T-helper 17 cell (primary cell): ENCODE measurements at regions not wholly inside any gene's neighbourhood (a gene's known extent, or its start where the extent isn't known, plus 50 kb on each side); places are given as distances from the start of the nearest gene placed in this dataset.

Experiments used
- ATAC-seq: fragments of 150-1000 bp; cut with Tn5 transposase; 2 replicates; pipeline ENCODE4 v1.10.0; 2021; ENCODE audit warnings: mild to moderate bottlenecking, moderate library complexity
- DNase-seq, 3 donors: peaks; one replicate each; pipeline versions ENCODE4 v3.0.0 to v3.0.0-alpha.2; 2020 to 2021
- H3K9me3 ChIP-seq: one replicate; pipeline ENCODE4 v1.7.0; 2013; ENCODE audit warnings: low read length, mild to moderate bottlenecking; ENCODE audit not compliant: control insufficient read depth, poor library complexity, severe bottlenecking
- H3K27ac Mint-ChIP-seq: one replicate; pipeline ENCODE4 v1.8.0; 2022; ENCODE audit warnings: mild to moderate bottlenecking, moderate library complexity, mixed read lengths
- H3K27me3 Mint-ChIP-seq: one replicate; pipeline ENCODE4 v1.8.0; 2022; ENCODE audit warnings: mixed read lengths
- H3K36me3 Mint-ChIP-seq: one replicate; pipeline ENCODE4 v1.8.0; 2022; ENCODE audit warnings: low read depth, mixed read lengths
- H3K4me1 Mint-ChIP-seq: one replicate; pipeline ENCODE4 v1.8.0; 2022; ENCODE audit warnings: mild to moderate bottlenecking, mixed read lengths
- H3K4me3 Mint-ChIP-seq: one replicate; pipeline ENCODE4 v1.8.0; 2022; ENCODE audit warnings: mild to moderate bottlenecking, moderate library complexity, mixed read lengths

DNA sequence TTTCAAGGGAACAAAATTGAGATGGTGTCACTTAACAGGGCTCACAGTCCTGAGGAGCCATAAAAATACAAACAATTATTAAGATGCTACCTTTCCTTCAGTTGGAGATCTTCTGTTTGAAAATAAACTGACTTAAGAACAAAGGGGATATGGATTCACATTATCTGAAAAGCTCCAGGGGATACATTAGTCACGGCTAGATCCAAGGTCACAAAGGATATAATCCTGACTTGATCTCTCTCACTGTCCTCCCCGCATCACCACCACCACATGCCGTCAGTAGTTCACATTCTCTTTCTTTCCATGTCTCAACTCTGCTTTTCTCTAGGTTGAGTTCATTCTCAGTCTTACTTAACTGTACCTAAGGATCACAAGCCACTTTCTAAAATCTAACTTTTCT is 530.4 kb upstream of the MARCKS start:
- DNase-seq, result no peak
- H3K4me1 Mint-ChIP-seq, result no peaks in the 10 kb centered on the region
- H3K27ac Mint-ChIP-seq, result no peak overlapping the region
- no peak for ATAC-seq
- no peak overlapping the region for H3K4me3 Mint-ChIP-seq
- no peaks in the 10 kb centered on the region for H3K36me3 Mint-ChIP-seq
- H3K27me3 Mint-ChIP-seq, result no peaks in the 10 kb centered on the region
- no peaks in the 10 kb centered on the region for H3K9me3 ChIP-seq

DNA sequence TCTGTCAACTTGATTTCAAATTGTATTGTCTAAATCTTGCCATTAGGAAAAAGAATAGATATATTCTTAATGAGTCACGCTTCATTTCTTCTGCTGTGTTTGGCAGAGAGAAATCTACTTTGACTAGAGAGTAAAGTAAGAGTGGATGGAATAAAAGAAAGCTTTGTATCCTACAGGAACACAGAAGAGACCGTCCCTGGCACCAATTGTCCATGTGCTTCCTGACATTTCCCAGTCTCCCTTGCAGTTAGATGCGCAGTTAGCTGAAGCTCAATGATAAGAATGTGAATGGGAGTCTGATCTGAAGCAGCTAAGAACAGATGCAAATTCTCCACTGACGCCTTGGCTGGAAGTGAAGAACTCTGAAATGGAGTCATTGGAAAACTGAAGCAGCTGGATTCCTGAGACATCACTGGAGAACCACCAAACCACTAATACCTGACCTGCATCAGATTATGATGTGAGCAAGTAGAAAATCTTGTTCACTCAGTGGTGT is 528.2 kb upstream of the MARCKS start:
- H3K36me3 Mint-ChIP-seq, result no peaks in the 10 kb centered on the region
- ATAC-seq, result no peak
- no peak overlapping the region for H3K27ac Mint-ChIP-seq
- DNase-seq, result no peak
- peaks cover 4% of the 10 kb centered on the region for H3K27me3 Mint-ChIP-seq
- H3K4me1 Mint-ChIP-seq, result no peaks in the 10 kb centered on the region
- H3K9me3 ChIP-seq, result no peaks in the 10 kb centered on the region
- H3K4me3 Mint-ChIP-seq, result no peak overlapping the region

DNA sequence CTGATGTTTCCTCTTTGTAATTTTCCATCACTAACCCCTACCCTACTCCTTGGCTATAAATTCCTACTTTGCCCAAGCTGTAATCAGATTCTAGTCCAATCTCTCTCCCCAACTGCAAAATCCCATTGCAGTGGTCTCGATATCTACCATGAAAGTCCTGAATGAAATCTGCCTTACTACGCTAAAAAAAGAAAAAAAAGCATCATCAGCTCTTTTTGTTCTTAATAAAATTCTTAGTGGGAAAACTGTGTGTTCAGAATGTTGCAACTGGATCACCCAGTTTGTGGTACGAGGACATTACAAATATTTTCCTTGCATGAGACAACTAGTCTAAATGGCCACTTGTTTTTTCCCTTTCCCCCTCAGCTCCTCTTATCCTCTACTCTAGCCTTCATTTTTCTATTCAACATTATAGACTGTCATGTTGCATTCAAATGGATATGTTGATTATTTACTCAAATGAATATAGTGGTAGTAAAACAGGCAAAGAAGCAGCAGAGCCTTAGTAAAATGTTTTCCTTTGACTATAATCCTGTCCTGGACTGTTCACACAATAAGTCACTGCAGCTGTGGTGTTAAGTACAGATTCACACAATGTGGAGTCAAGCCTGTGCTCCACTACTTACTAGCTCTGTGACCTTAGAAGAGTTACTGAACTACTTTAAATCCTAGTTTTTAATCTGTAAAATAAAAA is 527.1 kb upstream of the MARCKS start:
- H3K36me3 Mint-ChIP-seq, result no peaks in the 10 kb centered on the region
- no peaks in the 10 kb centered on the region for H3K4me1 Mint-ChIP-seq
- H3K9me3 ChIP-seq, result no peaks in the 10 kb centered on the region
- ATAC-seq (no peak), DNase-seq (no peak)
- H3K27me3 Mint-ChIP-seq, result peaks cover 4% of the 10 kb centered on the region
- H3K27ac Mint-ChIP-seq, result no peak overlapping the region
- H3K4me3 Mint-ChIP-seq, result no peak overlapping the region

DNA sequence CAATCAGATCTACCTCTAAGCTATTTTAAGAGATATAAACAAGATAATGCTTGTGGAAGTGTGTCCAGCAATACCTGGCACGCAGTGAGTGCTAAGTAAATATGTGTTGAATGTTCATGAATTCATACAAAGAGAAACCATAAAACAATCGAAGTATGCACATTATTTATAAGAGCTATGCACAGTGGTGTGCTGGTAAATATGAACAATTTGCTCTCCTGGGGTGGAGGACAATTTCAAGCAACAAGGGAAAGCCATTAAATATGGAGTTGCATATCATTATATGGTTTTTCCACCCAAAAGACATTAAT is 526.6 kb upstream of the MARCKS start:
- Mint-ChIP-seq H3K27ac (no peak overlapping the region), H3K4me3 (no peak overlapping the region), H3K27me3 (peaks cover 4% of the 10 kb centered on the region), H3K36me3 (no peaks in the 10 kb centered on the region), H3K4me1 (no peaks in the 10 kb centered on the region)
- DNase-seq (no peak), ATAC-seq (no peak)
- no peaks in the 10 kb centered on the region for H3K9me3 ChIP-seq

DNA sequence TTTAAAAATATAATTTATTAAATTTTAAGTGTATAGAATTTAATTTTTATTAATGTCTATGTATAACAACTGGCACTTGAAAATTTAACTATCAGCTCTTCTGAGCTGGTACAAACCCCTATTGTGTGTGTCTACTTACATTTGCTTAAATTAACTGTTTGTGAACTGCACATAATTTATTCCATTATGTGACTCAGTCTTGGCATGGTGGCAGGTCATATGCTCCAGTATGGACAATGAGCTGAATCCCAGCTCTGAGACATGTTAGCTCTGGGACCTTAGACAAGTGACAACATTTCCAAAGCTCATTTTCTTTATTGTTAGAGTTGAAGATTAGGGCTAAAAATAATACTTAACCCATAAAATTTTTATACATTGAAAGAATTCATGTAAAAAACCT is 526.1 kb upstream of the MARCKS start:
- no peaks in the 10 kb centered on the region for H3K4me1 Mint-ChIP-seq
- H3K36me3 Mint-ChIP-seq, result no peaks in the 10 kb centered on the region
- peaks cover 4% of the 10 kb centered on the region for H3K27me3 Mint-ChIP-seq
- DNase-seq (no peak), ATAC-seq (no peak)
- no peaks in the 10 kb centered on the region for H3K9me3 ChIP-seq
- H3K27ac Mint-ChIP-seq, result no peak overlapping the region
- no peak overlapping the region for H3K4me3 Mint-ChIP-seq

DNA sequence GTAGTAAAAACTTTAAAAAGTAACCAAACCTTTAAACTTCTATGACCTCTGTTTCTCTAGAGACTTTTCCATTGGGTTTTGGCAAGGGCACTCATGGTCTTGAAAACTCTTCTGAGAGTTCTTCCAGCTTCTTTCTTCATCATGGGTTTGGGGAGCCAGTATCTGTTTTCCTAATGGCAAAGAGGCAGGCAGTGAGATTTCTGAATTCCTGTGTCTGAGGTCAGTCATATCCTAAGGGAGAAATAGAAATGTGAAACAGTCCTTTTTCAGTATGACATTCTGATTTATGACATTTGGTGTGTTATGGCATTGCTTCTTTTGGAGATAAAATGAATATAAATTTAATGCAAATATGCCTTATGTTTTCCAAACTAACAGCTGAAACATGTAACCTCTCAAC is 518.5 kb upstream of the MARCKS start:
- Mint-ChIP-seq H3K27me3 (no peaks in the 10 kb centered on the region), H3K4me1 (no peaks in the 10 kb centered on the region), H3K27ac (no peak overlapping the region), H3K36me3 (no peaks in the 10 kb centered on the region), H3K4me3 (no peak overlapping the region)
- DNase-seq (no peak), ATAC-seq (no peak)
- no peaks in the 10 kb centered on the region for H3K9me3 ChIP-seq

DNA sequence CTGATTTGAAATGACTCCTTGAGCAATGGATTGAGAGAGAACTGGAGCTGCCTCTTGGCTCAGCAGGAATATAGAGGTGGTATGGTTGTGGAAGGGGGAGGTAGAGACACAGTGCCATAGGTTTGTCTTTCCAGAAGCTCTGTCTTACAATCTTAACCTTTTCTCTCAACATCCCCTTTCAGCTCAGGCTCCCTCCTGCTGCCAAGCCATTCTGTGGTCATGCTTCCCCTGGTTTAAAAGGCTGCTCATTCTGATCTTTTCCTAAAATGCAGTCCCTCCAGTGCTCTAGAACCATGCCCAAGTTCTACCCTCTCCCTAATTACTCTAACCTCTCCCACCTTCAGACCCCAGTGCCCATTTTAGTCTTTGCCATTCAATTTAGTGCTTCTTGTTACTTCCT is 517.9 kb upstream of the MARCKS start:
- no peak for DNase-seq
- H3K4me3 Mint-ChIP-seq, result no peak overlapping the region
- no peaks in the 10 kb centered on the region for H3K27me3 Mint-ChIP-seq
- no peak overlapping the region for H3K27ac Mint-ChIP-seq
- no peaks in the 10 kb centered on the region for H3K4me1 Mint-ChIP-seq
- H3K9me3 ChIP-seq, result no peaks in the 10 kb centered on the region
- no peaks in the 10 kb centered on the region for H3K36me3 Mint-ChIP-seq
- ATAC-seq, result no peak

DNA sequence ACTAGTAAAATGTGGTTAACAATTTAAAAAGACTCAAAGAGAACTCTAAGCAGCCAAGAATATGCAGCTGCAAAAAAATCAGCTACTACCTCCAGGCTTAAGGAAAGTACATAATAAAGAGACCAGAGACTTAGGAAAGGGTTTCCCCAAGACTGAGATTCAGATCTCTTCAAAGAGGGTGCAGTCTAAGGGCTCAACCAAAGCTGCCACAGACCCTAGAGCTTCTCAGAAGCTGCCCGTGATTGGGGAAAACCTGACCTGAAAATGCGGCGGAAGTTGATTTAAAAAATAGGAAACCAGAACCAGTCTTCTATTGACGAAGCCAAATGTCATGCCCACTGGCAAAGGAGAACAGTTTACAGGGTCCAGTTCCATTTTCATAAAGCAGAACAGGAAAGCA is 516.8 kb upstream of the MARCKS start:
- H3K27ac Mint-ChIP-seq, result no peak overlapping the region
- no peaks in the 10 kb centered on the region for H3K27me3 Mint-ChIP-seq

DNA sequence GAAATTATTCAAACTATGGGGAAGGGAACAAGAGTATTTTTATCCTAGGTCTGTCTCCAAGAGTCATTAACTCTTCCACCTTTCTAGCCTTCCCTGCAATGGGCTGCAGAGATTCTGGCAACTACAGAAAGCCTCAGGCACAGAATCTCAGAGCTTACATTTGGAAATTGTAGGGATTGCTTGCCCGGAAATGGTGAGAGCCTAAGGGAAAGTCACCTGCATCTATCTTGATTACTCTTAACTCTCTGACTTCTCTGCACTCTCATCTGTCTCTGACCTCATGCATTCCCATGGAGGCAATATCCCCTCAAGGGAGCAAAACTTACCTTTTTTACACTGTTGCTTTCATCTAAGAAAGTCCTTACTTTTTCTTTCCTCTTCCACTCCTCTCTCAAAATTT is 513.2 kb upstream of the MARCKS start:
- DNase-seq (no peak), ATAC-seq (no peak)
- Mint-ChIP-seq H3K4me3 (no peak overlapping the region), H3K4me1 (no peaks in the 10 kb centered on the region), H3K27me3 (no peaks in the 10 kb centered on the region), H3K27ac (no peak overlapping the region), H3K36me3 (no peaks in the 10 kb centered on the region)
- H3K9me3 ChIP-seq, result no peaks in the 10 kb centered on the region

More for the DNA sequence above, 516.8 kb upstream of the MARCKS start:
- H3K9me3 ChIP-seq, result no peaks in the 10 kb centered on the region
- no peak for ATAC-seq
- no peak for DNase-seq
- Mint-ChIP-seq H3K4me3 (no peak overlapping the region), H3K36me3 (no peaks in the 10 kb centered on the region), H3K4me1 (no peaks in the 10 kb centered on the region)

DNA sequence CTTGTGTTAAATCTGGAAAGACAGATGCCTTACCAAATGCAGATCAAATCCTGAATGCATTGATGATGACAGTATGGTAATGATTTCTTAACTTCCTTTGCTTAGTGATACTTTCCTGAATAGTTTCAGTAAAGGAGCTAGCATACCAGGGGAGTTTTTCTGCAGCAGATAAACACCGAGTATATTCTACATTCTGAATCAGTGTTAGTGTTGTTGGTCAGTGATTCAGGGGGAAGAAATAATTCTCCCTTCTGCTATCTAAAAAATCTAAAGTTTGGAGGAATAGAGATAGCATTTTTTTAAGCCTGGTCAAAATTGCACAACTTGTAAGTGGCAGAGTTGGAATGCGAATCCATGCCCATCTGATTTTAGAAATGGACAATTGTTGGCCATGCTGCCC is 512.2 kb upstream of the MARCKS start:
- Mint-ChIP-seq H3K4me3 (no peak overlapping the region), H3K4me1 (no peaks in the 10 kb centered on the region), H3K36me3 (no peaks in the 10 kb centered on the region), H3K27ac (no peak overlapping the region), H3K27me3 (no peaks in the 10 kb centered on the region)
- no peak for DNase-seq
- H3K9me3 ChIP-seq, result no peaks in the 10 kb centered on the region
- ATAC-seq, result no peak

DNA sequence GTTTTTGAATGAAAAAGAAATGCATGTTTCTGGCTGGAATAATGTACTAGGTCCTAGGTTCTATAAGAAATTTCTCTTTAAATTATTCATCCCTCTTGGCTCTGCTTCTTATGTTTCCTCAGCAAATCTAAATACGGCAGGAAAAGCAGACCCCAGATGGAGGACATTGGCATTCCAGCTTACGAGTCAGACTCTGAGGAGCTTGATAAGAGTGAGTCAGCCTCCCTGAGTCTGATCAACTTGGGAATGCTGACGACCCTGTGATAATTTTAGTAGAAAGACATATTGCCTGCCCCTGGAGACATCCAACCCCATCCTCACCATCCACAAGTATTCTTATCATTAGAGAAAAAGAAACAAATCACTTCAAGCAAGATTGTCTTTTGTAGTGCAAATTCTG is 509.7 kb upstream of the MARCKS start:
- DNase-seq (no peak), ATAC-seq (no peak)
- Mint-ChIP-seq H3K4me1 (no peaks in the 10 kb centered on the region), H3K4me3 (no peak overlapping the region), H3K36me3 (no peaks in the 10 kb centered on the region), H3K27me3 (no peaks in the 10 kb centered on the region), H3K27ac (no peak overlapping the region)
- no peaks in the 10 kb centered on the region for H3K9me3 ChIP-seq

DNA sequence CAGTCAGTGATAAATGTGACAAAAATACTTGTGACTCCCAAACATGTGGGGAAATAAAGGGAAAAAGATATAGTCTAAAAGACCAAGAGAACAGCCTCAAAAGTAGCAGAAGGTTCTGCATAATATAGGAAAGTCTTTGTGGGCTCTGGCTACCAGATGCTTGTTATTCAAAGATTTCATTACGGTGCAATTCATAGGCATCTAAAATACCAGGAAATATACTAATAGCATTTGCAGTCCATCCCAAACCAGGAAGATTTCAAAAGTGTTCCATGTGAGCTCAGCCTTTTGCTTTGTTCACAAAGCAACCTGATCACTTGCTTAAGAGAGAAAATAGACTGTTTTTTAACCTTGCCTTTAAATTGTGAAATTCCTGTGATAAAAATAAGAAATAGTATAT is 506.7 kb upstream of the MARCKS start:
- ATAC-seq (no peak), DNase-seq (no peak)
- no peaks in the 10 kb centered on the region for H3K9me3 ChIP-seq
- Mint-ChIP-seq H3K4me1 (no peaks in the 10 kb centered on the region), H3K27me3 (no peaks in the 10 kb centered on the region), H3K4me3 (no peak overlapping the region), H3K27ac (no peak overlapping the region), H3K36me3 (no peaks in the 10 kb centered on the region)

DNA sequence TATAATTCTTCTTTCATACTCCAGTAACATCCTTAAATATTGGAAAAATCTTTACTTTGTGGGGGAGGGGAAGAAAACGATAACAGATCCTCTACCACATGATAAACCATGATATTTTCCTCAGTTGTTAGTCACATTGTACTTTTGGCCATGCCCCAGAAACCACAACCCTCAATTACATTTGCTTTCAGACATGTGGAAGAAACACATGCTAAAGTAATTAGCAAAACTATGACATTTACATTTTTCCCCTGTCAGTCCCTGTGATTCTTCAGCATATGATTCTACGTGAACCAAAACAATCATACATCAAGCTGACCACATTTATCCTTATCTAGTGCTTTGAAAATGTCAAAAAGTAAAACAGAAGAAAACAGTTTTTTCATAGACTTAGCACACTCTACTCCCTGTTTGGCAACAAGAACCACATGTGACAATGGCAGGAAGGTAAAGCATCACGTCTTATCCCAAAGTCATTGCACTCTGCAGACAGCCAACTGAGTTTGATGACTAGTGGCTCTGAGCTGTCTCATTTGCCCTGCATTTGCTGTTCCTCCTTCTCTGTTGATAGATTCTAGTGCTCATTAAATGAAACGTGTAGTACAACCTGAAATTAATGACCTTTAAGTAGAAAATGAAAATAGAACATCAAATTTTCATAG is 505.8 kb upstream of the MARCKS start:
- no peaks in the 10 kb centered on the region for H3K9me3 ChIP-seq
- no peaks in the 10 kb centered on the region for H3K36me3 Mint-ChIP-seq
- no peaks in the 10 kb centered on the region for H3K27me3 Mint-ChIP-seq
- no peak for DNase-seq
- no peak for ATAC-seq
- no peak overlapping the region for H3K4me3 Mint-ChIP-seq
- H3K27ac Mint-ChIP-seq, result no peak overlapping the region
- no peaks in the 10 kb centered on the region for H3K4me1 Mint-ChIP-seq
